Muscle of arm (tissue), 1 donor: ENCODE measurements at regions not wholly inside any gene's neighbourhood (a gene's known extent, or its start where the extent isn't known, plus 50 kb on each side); places are given as distances from the start of the nearest gene placed in this dataset.
A peak's percentile ranks its signal among the peaks of the same experiment; 100 is the strongest.

Source experiments
- DNase-seq: peaks from one replicate; pipeline ENCODE4 v3.0.0-alpha.2; 2013

- DNase-seq: no peak
Measured at GRCh38 chr5:71948206-71948605, 159.1 kb upstream of the MAP1B start.

GRCh38 chr5:71949772-71950171 lies 157.5 kb upstream of the MAP1B start:
- DNase-seq: no peak

- no peak for DNase-seq
Measured at GRCh38 chr5:71953866-71954265, 153.4 kb upstream of the MAP1B start.

- DNase-seq: no peak
Measured at GRCh38 chr5:71954329-71954728, 152.9 kb upstream of the MAP1B start.

GRCh38 chr5:71955723-71956122 lies 151.6 kb upstream of the MAP1B start:
- no peak for DNase-seq

GRCh38 chr5:71957292-71957898 lies 149.9 kb upstream of the MAP1B start:
- DNase-seq: no peak

- DNase-seq: no peak
Measured at GRCh38 chr5:71960195-71960594, 147.1 kb upstream of the MAP1B start.

- DNase-seq: no peak
Measured at GRCh38 chr5:71961786-71962185, 145.5 kb upstream of the MAP1B start.

- DNase-seq: no peak
Measured at GRCh38 chr5:71969460-71969859, 137.8 kb upstream of the MAP1B start.

- DNase-seq: no peak
Measured at GRCh38 chr5:71971862-71972261, 135.4 kb upstream of the MAP1B start.

- DNase-seq: no peak
Measured at GRCh38 chr5:71972777-71973473, 134.3 kb upstream of the MAP1B start.

GRCh38 chr5:71973563-71973962 lies 133.7 kb upstream of the MAP1B start:
- no peak for DNase-seq

- DNase-seq: no peak
Measured at GRCh38 chr5:71974165-71974564, 133.1 kb upstream of the MAP1B start.

- no peak for DNase-seq
Measured at GRCh38 chr5:71974622-71975021, 132.7 kb upstream of the MAP1B start.

- no peak for DNase-seq
Measured at GRCh38 chr5:71976449-71976848, 130.8 kb upstream of the MAP1B start.

- DNase-seq: peak; percentile 29
Measured at GRCh38 chr5:71977311-71977710, 130.0 kb upstream of the MAP1B start.

GRCh38 chr5:71978216-71978615 lies 129.1 kb upstream of the MAP1B start:
- DNase-seq: no peak

- no peak for DNase-seq
Measured at GRCh38 chr5:71982717-71983395, 124.4 kb upstream of the MAP1B start.

GRCh38 chr5:71986101-71986500 lies 121.2 kb upstream of the MAP1B start:
- no peak for DNase-seq

- DNase-seq: no peak
Measured at GRCh38 chr5:71988808-71989207, 118.5 kb upstream of the MAP1B start.

GRCh38 chr5:71993600-71993999 lies 113.7 kb upstream of the MAP1B start:
- no peak for DNase-seq

GRCh38 chr5:71996789-71997188 lies 110.5 kb upstream of the MAP1B start:
- DNase-seq: no peak

GRCh38 chr5:71998746-71999145 lies 108.5 kb upstream of the MAP1B start:
- DNase-seq: no peak
